HG03460 (cell line): ENCODE measurements at regions not wholly inside any gene's neighbourhood (a gene's known extent, or its start where the extent isn't known, plus 50 kb on each side); places are given as distances from the start of the nearest gene placed in this dataset.
"Not testable (repeated sequence)": the region's sequence is repeated elsewhere in the genome, so short reads cannot be mapped to it uniquely, and the experiment has no call there.

Experiments
- ATAC-seq: cut with Tn5 transposase; IDR thresholded peaks from one replicate; pipeline ENCODE4 v1.9.1; 2021; ENCODE audit not compliant: unreplicated experiment

DNA sequence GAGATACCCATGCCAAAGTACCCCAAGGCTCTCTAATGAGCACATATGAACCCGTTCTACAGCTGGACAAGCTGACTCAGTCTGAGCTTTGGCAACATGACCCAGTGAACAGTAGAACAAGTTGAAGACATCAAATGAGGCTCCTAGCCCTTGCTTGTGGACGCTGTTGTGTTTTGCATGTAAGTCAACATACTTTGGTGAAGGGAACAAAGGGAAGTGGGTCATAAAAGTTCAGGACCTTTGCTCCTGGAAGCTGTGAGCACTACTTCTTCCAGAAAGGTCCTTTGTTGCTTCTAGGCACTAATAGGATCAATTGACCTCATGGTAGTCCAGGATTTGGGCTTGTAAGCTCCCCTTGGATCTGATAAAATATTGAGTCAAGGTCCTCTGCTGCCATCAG, 613.5 kb upstream of the TBX3 start:
- no peak for ATAC-seq

- ATAC-seq: no peak
Observed at GRCh38 chr12:115296613-115297198, 612.7 kb upstream of the TBX3 start.

DNA sequence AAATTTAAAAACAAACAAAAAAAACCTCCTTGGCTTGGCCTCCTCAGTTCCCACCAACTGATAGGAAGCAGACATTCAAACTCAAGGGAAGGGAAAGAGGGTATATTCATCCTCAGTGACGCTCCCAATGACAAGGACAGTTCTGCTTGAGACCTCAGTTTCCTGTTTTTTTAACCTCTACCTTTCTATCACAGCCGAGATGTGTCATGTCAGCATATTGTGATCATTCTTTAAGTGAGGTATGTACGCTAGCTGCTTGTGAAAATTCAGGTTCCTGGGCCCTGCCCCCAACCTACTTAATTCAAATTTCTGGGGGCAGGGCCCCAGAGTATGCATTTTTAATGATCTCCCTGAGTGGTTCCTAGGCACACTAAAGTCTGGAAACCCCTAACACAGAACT, 611.9 kb upstream of the TBX3 start:
- ATAC-seq: no peak

GRCh38 chr12:115294453-115295133, 610.6 kb upstream of the TBX3 start:
- no peak for ATAC-seq

GRCh38 chr12:115285429-115285828, 601.5 kb upstream of the TBX3 start:
- ATAC-seq: not testable (repeated sequence)

DNA sequence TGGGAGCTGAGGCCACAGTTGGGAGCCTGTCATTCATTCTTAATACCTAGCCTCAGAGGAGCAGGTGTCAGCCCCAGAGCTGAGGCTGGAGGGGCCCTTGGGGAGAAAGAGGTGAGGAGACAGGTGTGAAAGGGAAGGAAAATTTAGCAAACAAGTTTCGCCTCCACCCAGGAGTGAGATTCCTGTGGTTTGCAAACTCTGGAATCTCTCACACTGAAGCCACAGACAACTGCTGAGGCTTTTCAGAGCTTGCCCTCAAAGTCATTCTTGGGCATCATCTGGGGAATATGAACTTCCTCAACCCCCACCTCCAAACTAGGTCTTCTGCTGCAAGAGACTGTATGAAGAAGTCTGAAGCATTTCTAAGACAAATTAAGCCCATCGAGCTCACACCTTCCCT, 589.5 kb upstream of the TBX3 start:
- no peak for ATAC-seq

DNA sequence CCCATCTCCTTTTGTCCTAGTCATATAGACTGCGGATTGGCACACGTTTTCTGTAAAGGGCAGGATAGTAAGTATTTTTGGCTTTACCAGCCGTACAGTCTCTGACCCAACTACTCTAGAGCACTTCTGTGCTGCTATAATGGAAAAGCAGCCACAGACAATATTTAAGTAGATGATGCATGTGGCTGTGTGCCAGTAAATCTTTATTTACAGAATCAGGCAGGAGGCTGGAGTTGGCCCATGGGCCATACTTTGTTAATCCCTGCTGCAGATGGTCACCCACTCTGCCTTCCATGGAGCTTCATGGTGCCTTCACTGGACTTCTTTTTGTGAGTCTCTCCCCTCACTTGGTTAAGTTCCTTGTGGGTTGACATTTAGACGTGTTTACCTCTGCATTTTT, 584.5 kb upstream of the TBX3 start:
- no peak for ATAC-seq

DNA sequence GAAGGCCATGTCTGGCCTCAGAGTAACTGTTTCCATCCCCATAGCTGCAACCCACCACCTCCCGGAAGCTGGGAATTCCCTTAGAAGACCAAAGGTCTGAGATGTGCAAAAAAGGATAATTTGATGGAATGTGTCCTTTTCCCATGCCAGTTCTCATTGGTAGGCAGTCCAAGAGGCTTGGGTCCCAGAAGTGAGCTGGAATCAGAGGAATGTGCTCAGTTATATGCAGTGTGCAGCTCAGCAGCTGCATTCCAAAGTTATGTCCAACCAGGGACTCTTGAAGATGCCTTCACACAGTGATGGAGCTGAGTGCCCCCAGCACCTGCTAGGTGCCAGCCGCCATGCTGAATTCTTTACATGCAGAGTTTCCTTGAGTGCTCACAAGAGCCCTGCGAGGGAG, 583.9 kb upstream of the TBX3 start:
- ATAC-seq: no peak

GRCh38 chr12:115267464-115267863, 583.5 kb upstream of the TBX3 start:
- ATAC-seq: no peak

DNA sequence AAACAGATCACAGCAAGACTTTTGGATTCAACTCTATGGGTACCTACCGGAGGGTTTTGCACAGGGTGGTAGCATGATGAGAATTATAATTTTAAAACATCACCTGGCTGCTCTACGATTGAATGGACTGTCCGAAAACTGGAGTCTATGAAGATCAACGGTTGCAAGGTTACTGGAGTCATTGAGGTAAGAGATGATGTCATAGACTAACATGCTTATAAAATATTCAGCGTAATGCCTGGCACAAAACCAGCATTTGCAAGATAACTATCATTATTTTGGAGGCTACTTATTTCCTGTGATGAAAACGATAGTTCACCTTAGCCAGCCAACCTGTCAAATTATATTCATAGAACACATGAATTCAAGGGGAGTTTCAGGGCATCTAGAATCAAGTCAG, 580.6 kb upstream of the TBX3 start:
- ATAC-seq: no peak

GRCh38 chr12:115261691-115262398, 577.9 kb upstream of the TBX3 start:
- no peak for ATAC-seq

DNA sequence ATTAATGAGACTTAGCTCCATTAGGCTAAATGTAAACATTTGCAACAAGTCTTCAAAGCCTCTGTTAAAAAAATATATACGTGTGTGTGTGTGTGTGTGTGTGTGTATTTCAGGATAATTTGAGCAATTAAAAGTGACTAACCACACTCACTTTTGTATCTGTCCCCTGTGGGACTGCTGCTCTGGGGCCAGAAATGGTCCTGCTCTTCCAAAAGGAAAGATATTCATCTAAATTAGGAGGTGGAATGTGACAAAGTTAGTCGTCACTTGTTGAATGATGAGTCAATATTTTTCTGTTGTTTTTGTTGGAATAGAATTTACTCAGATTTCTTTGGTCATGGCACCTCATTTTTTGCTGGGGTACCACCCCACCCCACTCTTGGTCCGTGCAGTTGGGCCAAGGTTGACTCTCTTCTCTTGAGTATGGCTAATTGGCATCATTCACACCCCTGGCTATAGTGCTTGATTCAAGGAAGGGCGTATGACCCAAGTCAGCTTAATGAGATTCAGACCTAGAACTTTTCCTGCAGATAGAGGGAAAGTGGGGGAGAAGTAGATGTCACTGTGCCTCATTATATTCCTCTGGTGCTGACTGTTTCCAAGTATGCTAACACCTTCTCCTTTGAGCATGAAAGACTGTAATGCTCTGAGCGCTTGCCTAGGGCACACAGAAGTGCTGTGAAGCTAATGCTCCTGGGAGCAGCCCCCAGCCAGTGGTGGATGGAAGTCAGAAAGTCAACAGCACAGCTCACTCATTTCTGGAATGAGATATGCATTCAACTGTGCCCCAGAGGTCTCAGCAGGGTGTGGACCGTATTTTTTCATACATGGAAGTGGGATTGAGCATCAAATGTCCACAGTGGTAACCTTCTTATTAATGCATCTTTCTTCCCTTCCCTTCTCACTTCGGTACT, 577.0 kb upstream of the TBX3 start:
- no peak for ATAC-seq

- ATAC-seq: no peak
Observed at GRCh38 chr12:115259968-115260747, 576.2 kb upstream of the TBX3 start.

DNA sequence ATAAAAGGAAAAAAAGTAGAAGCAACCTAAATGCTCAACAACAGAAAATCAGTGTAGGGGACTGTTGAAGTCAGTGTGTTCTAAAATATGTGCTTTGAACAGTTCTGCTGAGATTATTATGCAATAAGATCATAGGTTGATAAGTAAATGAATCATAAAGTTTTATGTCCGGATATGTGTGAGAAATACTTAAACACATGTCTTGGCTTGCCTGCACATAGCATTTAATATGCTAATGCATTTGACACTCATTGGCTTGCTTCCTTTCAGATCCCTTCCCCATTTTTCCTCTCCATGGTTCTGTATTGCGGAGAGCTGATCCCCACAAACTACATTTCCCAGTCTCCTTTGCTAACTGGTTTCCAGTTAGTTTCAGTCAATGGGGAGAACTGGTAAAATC, 573.8 kb upstream of the TBX3 start:
- no peak for ATAC-seq

- no peak for ATAC-seq
Observed at GRCh38 chr12:115255962-115256361, 572.0 kb upstream of the TBX3 start.

GRCh38 chr12:115255257-115255656, 571.3 kb upstream of the TBX3 start:
- ATAC-seq: no peak

DNA sequence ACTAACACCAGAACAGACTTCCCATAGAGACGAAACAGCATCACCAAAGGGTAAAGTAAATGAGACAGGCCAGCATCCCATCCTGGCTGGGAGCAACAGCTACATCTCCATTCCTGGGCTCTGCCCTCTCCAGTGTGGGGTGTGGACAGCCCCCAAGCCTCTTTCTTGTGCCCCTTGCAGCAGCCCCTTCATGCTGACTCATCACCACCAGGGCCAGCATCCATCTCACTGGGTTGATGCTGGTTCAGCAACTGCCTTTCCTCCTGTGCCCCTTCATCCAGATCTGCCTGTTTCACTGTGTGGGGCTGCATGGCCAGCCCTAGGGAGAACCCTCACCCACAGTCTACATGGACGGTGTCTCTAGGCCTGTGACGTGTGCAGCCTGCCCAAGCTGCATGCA, 569.1 kb upstream of the TBX3 start:
- ATAC-seq: no peak

- ATAC-seq: no peak
Observed at GRCh38 chr12:115251727-115252126, 567.8 kb upstream of the TBX3 start.

GRCh38 chr12:115249671-115250278, 565.8 kb upstream of the TBX3 start:
- ATAC-seq: no peak

DNA sequence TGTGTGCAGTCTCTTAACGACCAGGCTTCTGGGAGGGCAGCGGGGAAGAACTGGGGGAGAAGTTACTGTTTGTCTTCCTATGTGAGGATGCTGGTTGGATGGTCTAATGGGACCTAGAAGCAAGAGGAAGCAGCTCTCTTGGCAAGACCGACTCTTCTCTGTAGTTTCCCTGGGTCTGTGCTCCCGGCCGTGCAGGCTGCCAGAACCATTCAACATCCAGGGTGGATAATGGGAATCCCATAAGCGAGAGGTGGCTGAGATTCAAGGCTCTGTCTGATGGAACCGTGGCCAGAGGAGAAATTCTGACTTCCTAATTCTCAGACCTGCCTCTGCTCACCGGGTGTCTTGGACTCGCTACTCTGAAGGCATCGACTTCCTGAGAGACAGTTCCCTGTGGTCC, 561.0 kb upstream of the TBX3 start:
- ATAC-seq: no peak
